ENCODE measurements at regions not wholly inside any gene's neighbourhood (a gene's known extent, or its start where the extent isn't known, plus 50 kb on each side); places are given as distances from the start of the nearest gene placed in this dataset.

DNA sequence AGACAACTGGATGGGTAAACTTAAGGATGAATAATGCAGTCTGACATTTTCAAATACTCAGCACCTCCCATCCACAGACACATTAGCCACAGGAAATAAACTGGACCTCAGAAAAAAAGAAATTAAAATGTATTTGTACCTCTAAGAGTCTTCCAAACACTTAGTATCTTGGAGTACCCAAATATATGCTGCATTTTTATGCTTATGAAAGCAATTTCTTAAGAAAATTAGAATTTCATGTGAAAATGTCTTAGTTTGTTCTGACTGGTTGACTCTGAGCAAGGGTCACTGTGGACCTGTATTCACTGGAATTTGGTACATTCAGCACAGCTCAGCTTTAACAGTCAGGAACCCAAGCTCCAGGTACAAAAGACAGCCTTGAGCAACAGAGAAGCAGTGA is 216.2 kb upstream of the UBE2E2 start:
- TF ChIP-seq EZH2phosphoT487 (IDR thresholded peaks at IDR 0.05; ENCODE audit: borderline replicate concordance, low read depth) (no peak), JUND (IDR thresholded peaks at IDR 0.05) (no peak), ELF1 (IDR thresholded peaks at IDR 0.05) (no peak), EP300 (IDR thresholded peaks at IDR 0.05; ENCODE audit: borderline replicate concordance in 1 of 2, low read depth in 1 of 2, low read length in 1 of 2) (no peak), MEF2A (IDR thresholded peaks at IDR 0.05; ENCODE audit: borderline replicate concordance, low read depth) (no peak), GATA2 (CRISPR knock-in tag; IDR thresholded peaks at IDR 0.05) (no peak), GABPA (IDR thresholded peaks at IDR 0.05; ENCODE audit: low read depth) (no peak), RCOR1 (IDR thresholded peaks at IDR 0.05; ENCODE audit: low read length) (no peak), FOXM1 (IDR thresholded peaks at IDR 0.05; ENCODE audit: low read depth) (no peak)
- TF ChIP-seq, protein P1, sequence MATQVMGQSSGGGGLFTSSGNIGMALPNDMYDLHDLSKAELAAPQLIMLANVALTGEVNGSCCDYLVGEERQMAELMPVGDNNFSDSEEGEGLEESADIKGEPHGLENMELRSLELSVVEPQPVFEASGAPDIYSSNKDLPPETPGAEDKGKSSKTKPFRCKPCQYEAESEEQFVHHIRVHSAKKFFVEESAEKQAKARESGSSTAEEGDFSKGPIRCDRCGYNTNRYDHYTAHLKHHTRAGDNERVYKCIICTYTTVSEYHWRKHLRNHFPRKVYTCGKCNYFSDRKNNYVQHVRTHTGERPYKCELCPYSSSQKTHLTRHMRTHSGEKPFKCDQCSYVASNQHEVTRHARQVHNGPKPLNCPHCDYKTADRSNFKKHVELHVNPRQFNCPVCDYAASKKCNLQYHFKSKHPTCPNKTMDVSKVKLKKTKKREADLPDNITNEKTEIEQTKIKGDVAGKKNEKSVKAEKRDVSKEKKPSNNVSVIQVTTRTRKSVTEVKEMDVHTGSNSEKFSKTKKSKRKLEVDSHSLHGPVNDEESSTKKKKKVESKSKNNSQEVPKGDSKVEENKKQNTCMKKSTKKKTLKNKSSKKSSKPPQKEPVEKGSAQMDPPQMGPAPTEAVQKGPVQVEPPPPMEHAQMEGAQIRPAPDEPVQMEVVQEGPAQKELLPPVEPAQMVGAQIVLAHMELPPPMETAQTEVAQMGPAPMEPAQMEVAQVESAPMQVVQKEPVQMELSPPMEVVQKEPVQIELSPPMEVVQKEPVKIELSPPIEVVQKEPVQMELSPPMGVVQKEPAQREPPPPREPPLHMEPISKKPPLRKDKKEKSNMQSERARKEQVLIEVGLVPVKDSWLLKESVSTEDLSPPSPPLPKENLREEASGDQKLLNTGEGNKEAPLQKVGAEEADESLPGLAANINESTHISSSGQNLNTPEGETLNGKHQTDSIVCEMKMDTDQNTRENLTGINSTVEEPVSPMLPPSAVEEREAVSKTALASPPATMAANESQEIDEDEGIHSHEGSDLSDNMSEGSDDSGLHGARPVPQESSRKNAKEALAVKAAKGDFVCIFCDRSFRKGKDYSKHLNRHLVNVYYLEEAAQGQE (IDR thresholded peaks at IDR 0.05; ENCODE audit: low read depth, low read length): no peak
- TF ChIP-seq, protein P2, sequence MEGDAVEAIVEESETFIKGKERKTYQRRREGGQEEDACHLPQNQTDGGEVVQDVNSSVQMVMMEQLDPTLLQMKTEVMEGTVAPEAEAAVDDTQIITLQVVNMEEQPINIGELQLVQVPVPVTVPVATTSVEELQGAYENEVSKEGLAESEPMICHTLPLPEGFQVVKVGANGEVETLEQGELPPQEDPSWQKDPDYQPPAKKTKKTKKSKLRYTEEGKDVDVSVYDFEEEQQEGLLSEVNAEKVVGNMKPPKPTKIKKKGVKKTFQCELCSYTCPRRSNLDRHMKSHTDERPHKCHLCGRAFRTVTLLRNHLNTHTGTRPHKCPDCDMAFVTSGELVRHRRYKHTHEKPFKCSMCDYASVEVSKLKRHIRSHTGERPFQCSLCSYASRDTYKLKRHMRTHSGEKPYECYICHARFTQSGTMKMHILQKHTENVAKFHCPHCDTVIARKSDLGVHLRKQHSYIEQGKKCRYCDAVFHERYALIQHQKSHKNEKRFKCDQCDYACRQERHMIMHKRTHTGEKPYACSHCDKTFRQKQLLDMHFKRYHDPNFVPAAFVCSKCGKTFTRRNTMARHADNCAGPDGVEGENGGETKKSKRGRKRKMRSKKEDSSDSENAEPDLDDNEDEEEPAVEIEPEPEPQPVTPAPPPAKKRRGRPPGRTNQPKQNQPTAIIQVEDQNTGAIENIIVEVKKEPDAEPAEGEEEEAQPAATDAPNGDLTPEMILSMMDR (IDR thresholded peaks at IDR 0.05): no peak
- TF ChIP-seq, protein P3, sequence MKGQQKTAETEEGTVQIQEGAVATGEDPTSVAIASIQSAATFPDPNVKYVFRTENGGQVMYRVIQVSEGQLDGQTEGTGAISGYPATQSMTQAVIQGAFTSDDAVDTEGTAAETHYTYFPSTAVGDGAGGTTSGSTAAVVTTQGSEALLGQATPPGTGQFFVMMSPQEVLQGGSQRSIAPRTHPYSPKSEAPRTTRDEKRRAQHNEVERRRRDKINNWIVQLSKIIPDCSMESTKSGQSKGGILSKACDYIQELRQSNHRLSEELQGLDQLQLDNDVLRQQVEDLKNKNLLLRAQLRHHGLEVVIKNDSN (IDR thresholded peaks at IDR 0.05; ENCODE audit: borderline replicate concordance, low read depth): no peak
- TF ChIP-seq, protein P4, sequence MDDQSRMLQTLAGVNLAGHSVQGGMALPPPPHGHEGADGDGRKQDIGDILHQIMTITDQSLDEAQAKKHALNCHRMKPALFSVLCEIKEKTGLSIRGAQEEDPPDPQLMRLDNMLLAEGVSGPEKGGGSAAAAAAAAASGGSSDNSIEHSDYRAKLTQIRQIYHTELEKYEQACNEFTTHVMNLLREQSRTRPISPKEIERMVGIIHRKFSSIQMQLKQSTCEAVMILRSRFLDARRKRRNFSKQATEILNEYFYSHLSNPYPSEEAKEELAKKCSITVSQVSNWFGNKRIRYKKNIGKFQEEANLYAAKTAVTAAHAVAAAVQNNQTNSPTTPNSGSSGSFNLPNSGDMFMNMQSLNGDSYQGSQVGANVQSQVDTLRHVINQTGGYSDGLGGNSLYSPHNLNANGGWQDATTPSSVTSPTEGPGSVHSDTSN (IDR thresholded peaks at IDR 0.05): no peak
- Histone ChIP-seq H2AFZ (ENCODE audit: low read depth) (no peak overlapping the region), H3K9ac (no peak overlapping the region), H3K27ac (ENCODE audit: low read depth in 2 of 2, low read length in 1 of 2) (no peak overlapping the region), H3K27me3 (ENCODE audit: insufficient read depth) (no peaks in the 10 kb centered on the region; the same call in 1 of the 2 replicates), H3K36me3 (replicated peaks in 1 of 2; ENCODE audit: control insufficient read depth in 1 of 2, insufficient read depth in 2 of 2, low read length in 1 of 2) (no peaks in the 10 kb centered on the region), H3K4me1 (ENCODE audit: control insufficient read depth in 1 of 2, insufficient read depth in 2 of 2, low read depth in 1 of 2, low read length in 1 of 2) (no peaks in the 10 kb centered on the region), H4K20me1 (ENCODE audit: insufficient read depth) (no peaks in the 10 kb centered on the region), H3K79me2 (ENCODE audit: insufficient read depth) (no peaks in the 10 kb centered on the region), H3F3A (replicated peaks; ENCODE audit: insufficient read depth) (no peaks in the 10 kb centered on the region), H3K9me2 (no peaks in the 10 kb centered on the region), H3K4me2 (no peak overlapping the region), H3K4me3 (ENCODE audit: low read depth in 2 of 2, low read length in 1 of 2) (no peak overlapping the region), H3K9me3 (no peaks in the 10 kb centered on the region)
- no peak for DNase-seq
- ChIA-PET POLR2A (no interaction called here), CTCF (no interaction called here)

Data from SK-N-SH (cell line).